WI38 (cell line): ENCODE measurements at regions not wholly inside any gene's neighbourhood (a gene's known extent, or its start where the extent isn't known, plus 50 kb on each side); places are given as distances from the start of the nearest gene placed in this dataset.

Source experiments
- H3K4me3 ChIP-seq: 2 replicates; pipeline ENCODE4 v1.5.1; 2011; ENCODE audit warnings: low read depth, mild to moderate bottlenecking, control low read depth, low read length
- CTCF ChIP-seq: IDR thresholded peaks from 2 replicates; pipeline ENCODE4 v1.5.1; 2012; ENCODE audit warnings: low read depth, mild to moderate bottlenecking, control low read depth, low read length

DNA sequence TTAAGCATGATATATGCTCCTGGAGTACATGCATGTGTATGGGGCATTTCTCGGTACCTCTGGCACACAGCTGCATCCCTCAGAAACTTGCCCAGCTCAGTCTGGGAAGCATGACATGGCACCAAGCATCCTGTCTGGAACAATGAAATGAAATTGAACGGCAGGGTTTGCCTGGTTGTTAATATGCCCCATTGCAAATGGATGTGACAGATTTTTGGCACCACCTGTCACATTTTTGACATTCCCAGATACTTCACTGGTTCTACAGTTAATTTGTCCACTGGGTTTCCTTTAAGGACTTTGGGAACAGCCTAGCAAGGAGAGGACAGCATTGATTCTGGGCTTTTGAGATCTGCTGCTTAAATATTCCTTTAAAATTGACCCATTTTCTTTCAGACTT is 305.8 kb downstream of the TSN start:
- TF ChIP-seq CTCF: no peak
- H3K4me3 ChIP-seq: no peak overlapping the region

GRCh38 chr2:122061831-122062230 is 306.4 kb downstream of the TSN start:
- TF ChIP-seq CTCF: no peak
- no peak overlapping the region for H3K4me3 ChIP-seq

DNA sequence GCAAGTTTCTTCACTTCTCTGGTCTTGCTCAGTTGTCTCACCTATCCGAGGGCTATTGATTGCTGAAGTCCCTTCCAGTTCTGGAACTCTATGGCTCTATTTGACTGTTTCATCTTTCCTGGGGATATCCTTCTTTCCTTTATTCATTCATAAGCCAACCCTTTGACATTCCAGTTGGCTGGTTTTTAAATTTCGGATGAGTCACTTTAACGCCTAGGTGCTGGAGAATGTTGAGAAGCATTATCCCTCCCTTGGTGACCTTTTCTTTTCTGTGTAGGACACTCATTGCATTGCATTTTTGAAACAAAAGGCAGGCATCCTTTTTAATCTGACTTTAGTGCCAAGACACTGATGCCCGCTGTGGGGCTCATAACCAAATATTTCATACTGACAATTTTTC is 307.1 kb downstream of the TSN start:
- TF ChIP-seq CTCF: no peak

DNA sequence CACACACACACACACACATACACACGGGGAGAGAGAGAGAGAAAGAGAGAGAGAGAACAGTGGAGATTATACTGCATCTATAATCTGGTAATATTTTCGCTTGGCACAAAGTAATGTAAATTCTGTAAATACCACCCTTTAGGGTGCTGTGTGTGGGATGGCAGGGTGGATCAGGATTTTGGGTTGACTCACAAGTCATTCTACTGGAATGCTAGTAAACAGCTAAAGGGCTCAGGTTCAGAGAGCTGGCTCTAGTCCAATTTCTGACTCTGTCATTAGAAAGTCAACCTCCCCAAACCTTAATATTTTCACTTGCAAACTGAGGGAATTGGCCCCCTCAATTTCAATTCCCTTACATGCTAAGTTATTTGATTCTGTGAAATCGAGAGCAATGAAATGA is 308.3 kb downstream of the TSN start:
- TF ChIP-seq CTCF: no peak
- H3K4me3 ChIP-seq: no peak overlapping the region

More for the DNA sequence above, 307.1 kb downstream of the TSN start:
- H3K4me3 ChIP-seq: no peak overlapping the region

DNA sequence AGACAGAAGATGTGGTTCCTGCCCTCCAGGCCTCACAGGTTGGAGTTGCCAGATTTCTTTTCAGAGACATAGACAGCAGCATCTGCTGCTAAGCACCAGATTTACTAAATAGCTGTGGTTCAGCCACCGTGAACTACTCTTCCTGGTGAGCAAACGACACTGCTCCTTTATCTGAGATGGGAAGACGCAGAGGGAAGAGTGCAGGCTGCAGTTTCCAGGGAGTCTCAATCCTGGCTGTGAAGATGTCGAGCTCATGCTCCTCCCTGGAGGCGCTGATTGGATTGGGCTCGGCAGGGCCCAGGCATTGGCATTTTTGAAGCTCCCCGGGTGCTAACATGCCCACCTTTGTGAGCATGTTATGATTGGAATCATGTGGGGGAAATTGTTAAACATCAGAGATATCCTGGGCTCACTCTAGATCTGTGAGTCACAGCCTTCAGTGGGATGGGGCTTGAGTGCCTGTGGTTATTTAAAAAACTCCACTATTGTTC is 314.8 kb downstream of the TSN start:
- TF ChIP-seq CTCF: no peak

DNA sequence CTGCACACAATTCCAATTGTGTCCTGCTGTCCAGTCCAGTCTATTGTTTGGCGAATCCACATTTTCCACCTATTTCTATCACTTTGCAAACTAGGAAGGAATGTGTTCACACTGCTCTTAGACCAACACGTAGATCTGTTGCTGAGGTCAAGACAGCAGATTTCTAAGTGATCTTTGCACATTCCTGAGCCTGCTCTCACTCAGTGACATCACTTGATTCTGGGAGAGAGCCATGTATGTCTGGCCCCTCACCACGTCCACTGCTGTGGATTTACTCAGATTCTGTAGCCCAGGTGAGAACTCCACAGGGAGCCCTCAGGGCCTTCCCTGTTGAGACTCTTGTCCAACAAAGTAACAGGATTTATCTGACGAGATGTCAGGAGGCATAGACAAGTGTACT is 317.2 kb downstream of the TSN start:
- no peak for TF ChIP-seq CTCF
- H3K4me3 ChIP-seq: no peak overlapping the region

More for the DNA sequence above, 314.8 kb downstream of the TSN start:
- no peak overlapping the region for H3K4me3 ChIP-seq

- no peak overlapping the region for H3K4me3 ChIP-seq
- TF ChIP-seq CTCF: no peak
Measured at GRCh38 chr2:122074201-122074600, 318.8 kb downstream of the TSN start.
